ENCODE measurements at regions not wholly inside any gene's neighbourhood (a gene's known extent, or its start where the extent isn't known, plus 50 kb on each side); places are given as distances from the start of the nearest gene placed in this dataset.

GRCh38 chr1:5343256-5344020 is 648.8 kb downstream of the NPHP4 start:
- intact Hi-C loops (cut with micrococcal nuclease; ENCODE audit: unreplicated experiment) = no loop called here
- H3K9me3 Mint-ChIP-seq (ENCODE audit: low read depth, unreplicated experiment) = peaks cover 6% of the 10 kb centered on the region
- TF ChIP-seq CTCF (IDR thresholded peaks at IDR 0.05; ENCODE audit: unreplicated experiment) = no peak
- no peak for DNase-seq
- no peaks in the 10 kb centered on the region for H3K36me3 Mint-ChIP-seq (ENCODE audit: insufficient read depth, unreplicated experiment)
- H3K27ac Mint-ChIP-seq (ENCODE audit: unreplicated experiment) = no peak overlapping the region
- no peaks in the 10 kb centered on the region for H3K27me3 Mint-ChIP-seq (ENCODE audit: unreplicated experiment)
- BruUV-seq (replicated peaks) = no TSS peak
- CTCF ChIA-PET = no interaction called here
- no peaks in the 10 kb centered on the region for H3K4me1 Mint-ChIP-seq (ENCODE audit: low read depth, unreplicated experiment)
- no peak overlapping the region for H3K4me3 Mint-ChIP-seq (ENCODE audit: low read depth, unreplicated experiment)

- Mint-ChIP-seq H3K27ac (ENCODE audit: unreplicated experiment) (no peak overlapping the region), H3K4me1 (ENCODE audit: low read depth, unreplicated experiment) (no peaks in the 10 kb centered on the region), H3K4me3 (ENCODE audit: low read depth, unreplicated experiment) (no peak overlapping the region), H3K36me3 (ENCODE audit: insufficient read depth, unreplicated experiment) (no peaks in the 10 kb centered on the region), H3K9me3 (ENCODE audit: low read depth, unreplicated experiment) (peaks cover 12% of the 10 kb centered on the region), H3K27me3 (ENCODE audit: unreplicated experiment) (no peaks in the 10 kb centered on the region)
- no peak for DNase-seq
- no TSS peak for BruUV-seq (replicated peaks)
- intact Hi-C loops (cut with micrococcal nuclease; ENCODE audit: unreplicated experiment) = no loop called here
- no peak for TF ChIP-seq CTCF (IDR thresholded peaks at IDR 0.05; ENCODE audit: unreplicated experiment)
- CTCF ChIA-PET = no interaction called here
Measured at GRCh38 chr1:5342830-5343229, 649.4 kb downstream of the NPHP4 start.

- intact Hi-C loops (cut with micrococcal nuclease; ENCODE audit: unreplicated experiment) = no loop called here
- H3K27ac Mint-ChIP-seq (ENCODE audit: unreplicated experiment) = no peak overlapping the region
- H3K4me3 Mint-ChIP-seq (ENCODE audit: low read depth, unreplicated experiment) = no peak overlapping the region
- no peaks in the 10 kb centered on the region for H3K36me3 Mint-ChIP-seq (ENCODE audit: insufficient read depth, unreplicated experiment)
- TF ChIP-seq CTCF (IDR thresholded peaks at IDR 0.05; ENCODE audit: unreplicated experiment) = no peak
- CTCF ChIA-PET = no interaction called here
- DNase-seq = no peak
- H3K4me1 Mint-ChIP-seq (ENCODE audit: low read depth, unreplicated experiment) = no peaks in the 10 kb centered on the region
- BruUV-seq (replicated peaks) = no TSS peak
- no peaks in the 10 kb centered on the region for H3K27me3 Mint-ChIP-seq (ENCODE audit: unreplicated experiment)
- peaks cover 12% of the 10 kb centered on the region for H3K9me3 Mint-ChIP-seq (ENCODE audit: low read depth, unreplicated experiment)
Measured at GRCh38 chr1:5342172-5342571, 650.1 kb downstream of the NPHP4 start.

GRCh38 chr1:5341471-5341870 is 650.8 kb downstream of the NPHP4 start:
- H3K27me3 Mint-ChIP-seq (ENCODE audit: unreplicated experiment) = no peaks in the 10 kb centered on the region
- H3K27ac Mint-ChIP-seq (ENCODE audit: unreplicated experiment) = no peak overlapping the region
- peaks cover 9% of the 10 kb centered on the region for H3K9me3 Mint-ChIP-seq (ENCODE audit: low read depth, unreplicated experiment)
- TF ChIP-seq CTCF (IDR thresholded peaks at IDR 0.05; ENCODE audit: unreplicated experiment) = no peak
- intact Hi-C loops (cut with micrococcal nuclease; ENCODE audit: unreplicated experiment) = no loop called here
- H3K4me1 Mint-ChIP-seq (ENCODE audit: low read depth, unreplicated experiment) = no peaks in the 10 kb centered on the region
- no peak for DNase-seq
- CTCF ChIA-PET = no interaction called here
- no TSS peak for BruUV-seq (replicated peaks)
- no peaks in the 10 kb centered on the region for H3K36me3 Mint-ChIP-seq (ENCODE audit: insufficient read depth, unreplicated experiment)
- no peak overlapping the region for H3K4me3 Mint-ChIP-seq (ENCODE audit: low read depth, unreplicated experiment)
